NT2/D1 (cell line): ENCODE measurements at regions not wholly inside any gene's neighbourhood (a gene's known extent, or its start where the extent isn't known, plus 50 kb on each side); places are given as distances from the start of the nearest gene placed in this dataset.

Experiments
- DNase-seq: peaks from one replicate; pipeline ENCODE4 v3.0.0-alpha.2; 2011; ENCODE audit warnings: low read depth, low spot score
- H3K27me3 ChIP-seq: 2 replicates; pipeline ENCODE4 v1.6.0; 2011; ENCODE audit warnings: mild to moderate bottlenecking; ENCODE audit not compliant: insufficient read length, insufficient read depth
- H3K36me3 ChIP-seq: 2 replicates; pipeline ENCODE4 v1.6.1; 2011; ENCODE audit warnings: mild to moderate bottlenecking, low read length, mixed read lengths; ENCODE audit not compliant: insufficient read depth, insufficient read length
- H3K4me1 ChIP-seq: 2 replicates; pipeline ENCODE4 v1.5.1; 2011; ENCODE audit not compliant: insufficient read depth, insufficient read length
- H3K4me3 ChIP-seq: 2 replicates; pipeline ENCODE4 v1.5.1; 2011; ENCODE audit warnings: low read depth; ENCODE audit not compliant: insufficient read length
- H3K9ac ChIP-seq: 2 replicates; pipeline ENCODE4 v1.6.0; 2011; ENCODE audit warnings: low read depth; ENCODE audit not compliant: insufficient read length
- H3K9me3 ChIP-seq: 2 replicates; pipeline ENCODE4 v1.5.1; 2011; ENCODE audit warnings: mild to moderate bottlenecking, low read length; ENCODE audit not compliant: insufficient read depth
- SUZ12 ChIP-seq: IDR thresholded peaks from 2 replicates; pipeline ENCODE4 v1.6.1; 2011; ENCODE audit not compliant: insufficient read length, insufficient read depth; ENCODE audit errors: extremely low read depth
- YY1 ChIP-seq: IDR thresholded peaks from 2 replicates; pipeline ENCODE4 v1.6.1; 2011; ENCODE audit not compliant: insufficient read length, insufficient read depth
- ZNF274 ChIP-seq: IDR thresholded peaks from 2 replicates; pipeline ENCODE4 v1.6.1; 2011; ENCODE audit warnings: mild to moderate bottlenecking, low read depth, low read length

DNA sequence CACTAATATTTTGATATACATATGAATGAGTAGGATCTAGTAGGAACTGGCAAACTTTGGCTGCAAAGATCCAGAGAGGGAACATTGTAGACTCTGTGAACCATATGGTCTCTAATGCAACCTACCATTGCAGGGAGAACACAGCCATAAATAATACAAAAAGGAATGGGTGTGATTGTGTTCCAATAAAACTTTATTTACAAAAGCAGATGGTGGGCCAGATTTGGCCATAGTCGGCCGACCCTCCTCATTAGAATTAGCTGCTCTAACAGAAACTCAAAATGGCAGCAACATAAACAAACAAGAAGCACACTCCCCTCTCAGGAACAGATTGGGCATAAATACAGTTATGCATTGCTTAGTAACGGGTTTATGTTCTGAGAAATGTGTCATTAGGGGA lies 198.1 kb upstream of the RBPJ start:
- H3K27me3 ChIP-seq: no peaks in the 10 kb centered on the region
- H3K9me3 ChIP-seq: no peaks in the 10 kb centered on the region
- TF ChIP-seq ZNF274 (no peak), YY1 (no peak), SUZ12 (no peak)
- no peak for DNase-seq
- no peak overlapping the region for H3K9ac ChIP-seq
- no peaks in the 10 kb centered on the region for H3K36me3 ChIP-seq
- H3K4me3 ChIP-seq: no peak overlapping the region
- no peaks in the 10 kb centered on the region for H3K4me1 ChIP-seq

DNA sequence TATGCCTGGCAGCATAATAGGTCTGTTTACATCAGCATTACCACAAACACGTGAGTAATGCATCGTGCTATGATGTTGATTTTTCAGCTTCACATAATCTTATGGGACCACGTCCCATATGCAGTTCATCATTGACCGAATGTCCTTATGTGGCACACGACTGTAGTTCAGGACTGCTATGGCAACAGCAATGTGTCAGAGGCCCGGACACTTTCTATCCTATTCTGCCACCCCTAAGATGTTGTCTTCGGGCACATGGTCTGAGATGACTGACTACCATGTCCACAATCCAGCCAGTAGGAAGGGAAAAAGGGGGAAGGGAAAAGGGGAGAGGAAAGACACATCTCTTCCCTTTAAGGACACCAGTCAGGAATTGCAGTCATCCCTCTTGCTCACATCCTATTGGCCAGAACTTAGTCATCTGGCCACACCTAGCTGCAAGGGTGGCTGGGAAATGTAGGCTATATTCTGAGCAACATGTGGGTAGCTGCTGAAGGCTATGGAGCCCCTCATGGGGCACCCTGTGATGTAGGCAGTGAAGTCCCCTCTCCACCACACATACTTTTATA lies 196.0 kb upstream of the RBPJ start:
- Histone ChIP-seq H3K4me1 (no peaks in the 10 kb centered on the region), H3K36me3 (no peaks in the 10 kb centered on the region), H3K9me3 (0 out of 2 replicates have a peak, but pooled peaks cover 3% of the 10 kb centered on the region), H3K4me3 (no peak overlapping the region), H3K9ac (no peak overlapping the region), H3K27me3 (no peaks in the 10 kb centered on the region)
- DNase-seq: no peak
- no peak for TF ChIP-seq SUZ12
- TF ChIP-seq ZNF274: no peak
- no peak for TF ChIP-seq YY1

DNA sequence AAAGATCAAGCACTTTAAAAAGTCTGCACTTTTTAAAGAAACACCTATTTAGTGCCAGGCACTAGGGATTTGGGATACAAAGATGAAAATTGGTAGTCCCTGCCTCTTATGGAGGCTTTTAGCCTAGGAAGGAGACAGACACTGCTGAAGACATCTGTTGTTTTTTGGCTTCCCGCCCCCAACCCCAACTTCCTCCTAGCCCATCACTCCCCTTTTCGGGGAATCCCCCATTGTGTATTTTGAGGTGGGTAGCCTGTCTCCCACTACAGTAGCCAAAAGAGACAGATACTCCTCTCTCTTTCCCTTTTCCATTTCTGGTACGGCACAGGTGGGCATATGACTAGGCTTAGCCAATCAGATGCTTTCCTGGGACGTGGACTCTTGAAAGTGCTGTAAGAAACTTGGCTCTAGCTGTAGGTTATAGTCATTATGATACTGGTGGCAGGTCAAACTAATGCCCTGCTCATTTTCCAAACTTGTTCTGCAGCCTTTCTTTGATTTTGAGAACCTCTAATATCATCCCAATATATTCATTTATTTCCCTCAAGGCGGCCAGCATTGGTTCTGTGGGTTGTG lies 194.6 kb upstream of the RBPJ start:
- Histone ChIP-seq H3K4me1 (no peaks in the 10 kb centered on the region), H3K27me3 (no peaks in the 10 kb centered on the region), H3K36me3 (no peaks in the 10 kb centered on the region), H3K9ac (no peak overlapping the region), H3K9me3 (0 out of 2 replicates have a peak, but pooled peaks cover 3% of the 10 kb centered on the region), H3K4me3 (no peak overlapping the region)
- DNase-seq: no peak
- no peak for TF ChIP-seq YY1
- TF ChIP-seq SUZ12: no peak
- no peak for TF ChIP-seq ZNF274

DNA sequence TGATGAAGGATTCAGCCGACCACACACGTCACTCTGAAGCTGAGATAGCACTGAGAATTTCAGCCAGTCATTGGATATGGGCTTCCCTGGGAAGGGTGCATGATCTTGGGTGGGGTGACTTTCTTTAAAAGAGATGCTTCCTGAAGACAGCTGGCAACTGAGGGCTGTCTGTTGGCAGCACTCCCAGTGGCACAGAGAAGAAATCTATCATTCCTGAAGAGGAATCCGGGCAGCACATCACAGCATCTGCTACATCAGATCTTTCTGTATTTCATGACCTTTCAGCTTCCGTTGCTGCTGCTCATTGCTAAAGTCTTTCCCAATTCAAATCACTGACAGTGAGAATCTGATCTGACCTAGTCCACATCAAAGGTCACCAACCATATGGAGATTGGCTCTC lies 193.8 kb upstream of the RBPJ start:
- 0 out of 2 replicates have a peak, but pooled peaks cover 3% of the 10 kb centered on the region for H3K9me3 ChIP-seq
- H3K9ac ChIP-seq: no peak overlapping the region
- DNase-seq: no peak
- H3K4me1 ChIP-seq: no peaks in the 10 kb centered on the region
- H3K27me3 ChIP-seq: no peaks in the 10 kb centered on the region
- H3K36me3 ChIP-seq: no peaks in the 10 kb centered on the region
- TF ChIP-seq ZNF274 (no peak), YY1 (no peak), SUZ12 (no peak)
- no peak overlapping the region for H3K4me3 ChIP-seq

DNA sequence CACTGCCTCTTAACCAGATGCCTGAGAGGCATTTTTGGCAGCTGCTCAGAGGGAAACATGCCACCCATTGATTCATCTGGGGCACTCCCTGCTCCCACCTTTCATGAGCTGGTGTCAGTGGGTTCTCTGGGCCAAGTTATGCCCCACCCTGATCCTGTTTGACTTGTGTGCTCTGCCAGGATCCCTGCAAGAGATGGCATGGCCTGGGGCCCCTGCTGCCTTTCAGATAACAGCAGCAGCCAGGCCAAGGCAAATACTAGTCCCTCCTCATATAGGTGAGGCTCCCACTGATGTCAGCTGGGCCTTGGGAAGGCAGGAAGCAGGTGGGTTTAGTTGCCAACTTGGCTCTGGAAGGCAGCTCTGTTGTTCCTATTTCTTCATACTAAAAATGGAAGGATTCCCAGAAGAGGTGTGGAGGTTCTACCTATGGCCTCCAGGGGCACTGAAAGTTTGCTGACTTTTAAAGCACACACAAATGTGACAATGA lies 192.9 kb upstream of the RBPJ start:
- DNase-seq: no peak
- no peaks in the 10 kb centered on the region for H3K36me3 ChIP-seq
- H3K9me3 ChIP-seq: peaks cover 3% of the 10 kb centered on the region; the same call in 1 of the 2 replicates
- no peak for TF ChIP-seq ZNF274
- TF ChIP-seq YY1: no peak
- no peak for TF ChIP-seq SUZ12
- no peak overlapping the region for H3K9ac ChIP-seq
- H3K4me1 ChIP-seq: no peaks in the 10 kb centered on the region
- H3K27me3 ChIP-seq: no peaks in the 10 kb centered on the region
- H3K4me3 ChIP-seq: no peak overlapping the region

DNA sequence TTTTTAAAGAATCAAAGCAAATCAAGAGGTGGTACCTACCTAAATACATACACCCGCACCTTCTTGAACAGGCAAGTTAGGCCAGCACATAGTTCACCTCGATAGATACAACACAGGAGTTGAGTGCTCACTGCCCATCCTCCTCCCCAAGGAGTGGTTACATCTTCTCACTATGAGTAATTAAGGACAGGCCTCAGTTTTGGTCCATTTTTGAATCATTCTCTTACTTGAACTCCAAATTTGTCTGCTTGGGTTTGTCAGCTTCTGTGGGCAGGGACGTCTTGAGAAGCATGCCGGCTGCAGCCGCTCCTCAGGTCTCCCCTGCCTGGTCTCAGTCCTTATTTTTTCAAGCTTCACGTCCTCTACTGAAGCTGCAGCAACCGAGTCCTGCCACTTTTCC lies 190.6 kb upstream of the RBPJ start:
- no peaks in the 10 kb centered on the region for H3K4me1 ChIP-seq
- H3K4me3 ChIP-seq: no peak overlapping the region
- TF ChIP-seq SUZ12: no peak
- TF ChIP-seq ZNF274: no peak
- no peak for TF ChIP-seq YY1
- H3K27me3 ChIP-seq: no peaks in the 10 kb centered on the region
- peaks cover 3% of the 10 kb centered on the region; the same call in 1 of the 2 replicates for H3K9me3 ChIP-seq
- DNase-seq: no peak
- no peak overlapping the region for H3K9ac ChIP-seq
- H3K36me3 ChIP-seq: no peaks in the 10 kb centered on the region

DNA sequence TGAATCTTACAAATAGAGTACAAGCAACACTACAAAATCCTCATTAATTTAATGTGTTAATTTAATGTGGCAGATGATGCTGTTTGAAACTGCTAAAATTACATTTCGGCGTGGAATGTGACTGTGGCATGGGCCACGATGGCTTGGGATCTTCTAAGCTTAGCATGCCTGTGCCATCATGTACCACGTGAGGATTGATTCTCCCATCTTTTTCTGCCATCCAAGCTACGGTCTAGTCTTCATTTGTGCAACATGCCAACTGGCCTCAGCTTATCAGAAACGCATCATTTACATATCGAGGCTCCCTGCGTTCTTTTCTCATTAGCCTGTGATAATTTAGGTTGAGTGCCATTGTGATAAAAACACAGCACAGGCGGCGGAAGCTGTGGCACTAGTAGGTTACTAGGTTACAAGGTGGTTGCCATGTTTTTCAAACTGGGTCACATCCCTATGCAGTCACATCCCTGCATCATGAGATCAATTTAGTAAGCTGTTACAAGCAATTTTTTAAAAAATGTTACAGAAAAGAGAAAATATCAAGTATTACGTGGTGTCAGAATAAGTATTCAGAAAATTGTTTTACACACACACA lies 189.9 kb upstream of the RBPJ start:
- Histone ChIP-seq H3K9ac (no peak overlapping the region), H3K4me1 (no peaks in the 10 kb centered on the region), H3K36me3 (no peaks in the 10 kb centered on the region), H3K4me3 (no peak overlapping the region), H3K27me3 (no peaks in the 10 kb centered on the region), H3K9me3 (peaks cover 3% of the 10 kb centered on the region; the same call in 1 of the 2 replicates)
- TF ChIP-seq YY1 (no peak), SUZ12 (no peak), ZNF274 (no peak)
- DNase-seq: no peak
